CD14-positive monocyte (primary cell): ENCODE measurements at regions not wholly inside any gene's neighbourhood (a gene's known extent, or its start where the extent isn't known, plus 50 kb on each side); places are given as distances from the start of the nearest gene placed in this dataset.
"Not testable (repeated sequence)": the region's sequence is repeated elsewhere in the genome, so short reads cannot be mapped to it uniquely, and the experiment has no call there.

ENCODE experiments used
- DNase-seq, 3 donors: peaks; one replicate each; pipeline ENCODE4 v3.0.0-alpha.2; 2011 to 2022
- H2AFZ ChIP-seq: 2 replicates; pipeline ENCODE4 v1.6.0; 2012; ENCODE audit warnings: mild to moderate bottlenecking, low read depth, low read length, inconsistent platforms; ENCODE audit not compliant: insufficient read depth, poor library complexity, severe bottlenecking
- H3K27ac ChIP-seq, 2 donors: 1 replicate in 1 of 2; 2 replicates in 1 of 2; pipeline ENCODE4 v1.5.1; 2012 to 2013; ENCODE audit warnings: low read length in 2 of 2, control low read depth in 1 of 2, inconsistent platforms in 1 of 2, low read depth in 1 of 2, mild to moderate bottlenecking in 1 of 2
- H3K27me3 ChIP-seq, 2 donors: one replicate each; pipeline versions ENCODE4 v1.6.0 to v1.6.1; 2011 to 2013; ENCODE audit warnings: low read length in 2 of 2; ENCODE audit not compliant: control insufficient read depth in 2 of 2, insufficient read depth in 2 of 2
- H3K36me3 ChIP-seq, 2 donors: replicated peaks in 1 of 2; 1 replicate in 1 of 2; 2 replicates in 1 of 2; pipeline versions ENCODE4 v1.5.1 to v1.6.1; 2012 to 2013; ENCODE audit warnings: low read length in 2 of 2, control low read depth in 1 of 2, inconsistent platforms in 1 of 2, mild to moderate bottlenecking in 1 of 2; ENCODE audit not compliant: insufficient read depth in 2 of 2, control insufficient read depth in 1 of 2
- H3K4me1 ChIP-seq, 2 donors: 1 replicate in 1 of 2; 2 replicates in 1 of 2; pipeline versions ENCODE4 v1.5.1 to v1.6.1; 2012 to 2013; ENCODE audit warnings: low read length in 2 of 2, control low read depth in 1 of 2, inconsistent platforms in 1 of 2, mild to moderate bottlenecking in 1 of 2, moderate library complexity in 1 of 2; ENCODE audit not compliant: insufficient read depth in 2 of 2, control insufficient read depth in 1 of 2
- H3K4me2 ChIP-seq: replicated peaks from 2 replicates; pipeline ENCODE3; 2012; ENCODE audit warnings: low read length, moderate library complexity, mild to moderate bottlenecking; ENCODE audit not compliant: poor library complexity, severe bottlenecking; ENCODE audit errors: extremely low read depth
- H3K4me3 ChIP-seq, 3 experiments: fragments of 200-600 bp in 1 of 3; sonication (generic) in 1 of 3; replicated peaks in 1 of 3; 1 replicate in 2 of 3; 2 replicates in 1 of 3; pipeline ENCODE4 v1.5.1; 2011 to 2013; ENCODE audit warnings: low read length in 3 of 3, mild to moderate bottlenecking in 3 of 3, control low read depth in 2 of 3, low read depth in 2 of 3, inconsistent platforms in 1 of 3, moderate library complexity in 1 of 3
- H3K79me2 ChIP-seq: 2 replicates; pipeline ENCODE4 v1.6.0; 2012; ENCODE audit warnings: mild to moderate bottlenecking, control low read depth, inconsistent platforms, low read length, moderate library complexity; ENCODE audit not compliant: insufficient read depth
- H3K9ac ChIP-seq: 2 replicates; pipeline ENCODE4 v1.6.0; 2017; ENCODE audit warnings: low read length, mild to moderate bottlenecking; ENCODE audit not compliant: insufficient read depth, poor library complexity, severe bottlenecking
- H3K9me3 ChIP-seq, 2 donors: replicated peaks in 1 of 2; 1 replicate in 1 of 2; 2 replicates in 1 of 2; pipeline versions ENCODE4 v1.5.1 to v1.6.1; 2012 to 2013; ENCODE audit warnings: low read length in 2 of 2, control low read depth in 1 of 2; ENCODE audit not compliant: control insufficient read depth in 1 of 2, insufficient read depth in 1 of 2
- H4K20me1 ChIP-seq: 2 replicates; pipeline ENCODE4 v1.6.0; 2012; ENCODE audit warnings: mild to moderate bottlenecking, low read length, control low read depth, moderate library complexity; ENCODE audit not compliant: insufficient read depth
- H3K27ac Mint-ChIP-seq, 7 donors: one replicate each; pipeline ENCODE4 v1.8.0; 2020; ENCODE audit warnings: mild to moderate bottlenecking in 7 of 7, mixed read lengths in 7 of 7, moderate library complexity in 6 of 7, inconsistent platforms in 2 of 7
- H3K27me3 Mint-ChIP-seq, 3 donors: one replicate each; pipeline ENCODE4 v1.8.0; 2021 to 2022; ENCODE audit warnings: low read depth in 3 of 3, mild to moderate bottlenecking in 3 of 3, mixed read lengths in 3 of 3, moderate library complexity in 3 of 3, inconsistent platforms in 1 of 3
- H3K36me3 Mint-ChIP-seq, 2 donors: one replicate each; pipeline ENCODE4 v1.8.0; 2020; ENCODE audit warnings: mixed read lengths in 2 of 2, inconsistent platforms in 1 of 2, mild to moderate bottlenecking in 1 of 2
- H3K4me1 Mint-ChIP-seq: one replicate; pipeline ENCODE4 v1.8.0; 2020; ENCODE audit warnings: mild to moderate bottlenecking, mixed read lengths
- H3K4me3 Mint-ChIP-seq, 2 donors: one replicate each; pipeline ENCODE4 v1.8.0; 2020; ENCODE audit warnings: mild to moderate bottlenecking in 2 of 2, mixed read lengths in 2 of 2, moderate library complexity in 1 of 2
- H3K9me3 Mint-ChIP-seq, 7 donors: one replicate each; pipeline ENCODE4 v1.8.0; 2020 to 2022; ENCODE audit warnings: mixed read lengths in 7 of 7, mild to moderate bottlenecking in 6 of 7, moderate library complexity in 6 of 7, inconsistent platforms in 2 of 7
- WGBS: methylation state at CpG from one replicate; pipeline ENCODE4 v1.1.5; 2013; ENCODE audit warnings: missing lambda C conversion rate; ENCODE audit not compliant: insufficient coverage; 5-methylcytosine and 5-hydroxymethylcytosine counted together
- intact Hi-C, 2 donors: fragments of 100-400 bp; cut with micrococcal nuclease; formaldehyde crosslinking; loops; one replicate each; pipeline versions ENCODE4 v1.15.0 to v1.15.1; 2023
- TF ChIP-seq, protein P1 (sequence below): fragments of 200-600 bp; IDR thresholded peaks from one replicate; pipeline ENCODE4 v1.8.0; 2022; ENCODE audit warnings: antibody characterized with exemption, mild to moderate bottlenecking

- DNase-seq: no peak
- H3K79me2 ChIP-seq: no peaks in the 10 kb centered on the region
- WGBS: 75% methylated on average over 1 of the region's 3 CpGs
- H3K4me1 Mint-ChIP-seq: no peaks in the 10 kb centered on the region
- no peaks in the 10 kb centered on the region for H3K36me3 ChIP-seq
- H2AFZ ChIP-seq: no peak overlapping the region
- peaks cover 3 to 19% (median 9%) of the 10 kb centered on the region in 7 donors for H3K9me3 Mint-ChIP-seq
- H3K4me3 Mint-ChIP-seq: no peak overlapping the region
- no peak overlapping the region for H3K27ac Mint-ChIP-seq
- peaks cover 6 to 12% (median 8%) of the 10 kb centered on the region in 3 donors for H3K27me3 Mint-ChIP-seq
- no peaks in the 10 kb centered on the region for H3K4me1 ChIP-seq
- intact Hi-C loops: no loop called here
- peaks cover 4% of the 10 kb centered on the region in 2 donors for H3K9me3 ChIP-seq
- no peak overlapping the region for H3K4me3 ChIP-seq
- no peak overlapping the region for H3K27ac ChIP-seq
- H3K36me3 Mint-ChIP-seq: no peaks in the 10 kb centered on the region
- H3K9ac ChIP-seq: no peak overlapping the region
- H3K27me3 ChIP-seq: peaks cover 0 to 3% of the 10 kb centered on the region in 2 donors
- H3K4me2 ChIP-seq: no peak overlapping the region
- no peaks in the 10 kb centered on the region for H4K20me1 ChIP-seq
- TF ChIP-seq, protein P1, sequence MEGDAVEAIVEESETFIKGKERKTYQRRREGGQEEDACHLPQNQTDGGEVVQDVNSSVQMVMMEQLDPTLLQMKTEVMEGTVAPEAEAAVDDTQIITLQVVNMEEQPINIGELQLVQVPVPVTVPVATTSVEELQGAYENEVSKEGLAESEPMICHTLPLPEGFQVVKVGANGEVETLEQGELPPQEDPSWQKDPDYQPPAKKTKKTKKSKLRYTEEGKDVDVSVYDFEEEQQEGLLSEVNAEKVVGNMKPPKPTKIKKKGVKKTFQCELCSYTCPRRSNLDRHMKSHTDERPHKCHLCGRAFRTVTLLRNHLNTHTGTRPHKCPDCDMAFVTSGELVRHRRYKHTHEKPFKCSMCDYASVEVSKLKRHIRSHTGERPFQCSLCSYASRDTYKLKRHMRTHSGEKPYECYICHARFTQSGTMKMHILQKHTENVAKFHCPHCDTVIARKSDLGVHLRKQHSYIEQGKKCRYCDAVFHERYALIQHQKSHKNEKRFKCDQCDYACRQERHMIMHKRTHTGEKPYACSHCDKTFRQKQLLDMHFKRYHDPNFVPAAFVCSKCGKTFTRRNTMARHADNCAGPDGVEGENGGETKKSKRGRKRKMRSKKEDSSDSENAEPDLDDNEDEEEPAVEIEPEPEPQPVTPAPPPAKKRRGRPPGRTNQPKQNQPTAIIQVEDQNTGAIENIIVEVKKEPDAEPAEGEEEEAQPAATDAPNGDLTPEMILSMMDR: no peak
Observed at GRCh38 chr18:35890323-35890722, 82.2 kb upstream of the RMP24 start.

DNA sequence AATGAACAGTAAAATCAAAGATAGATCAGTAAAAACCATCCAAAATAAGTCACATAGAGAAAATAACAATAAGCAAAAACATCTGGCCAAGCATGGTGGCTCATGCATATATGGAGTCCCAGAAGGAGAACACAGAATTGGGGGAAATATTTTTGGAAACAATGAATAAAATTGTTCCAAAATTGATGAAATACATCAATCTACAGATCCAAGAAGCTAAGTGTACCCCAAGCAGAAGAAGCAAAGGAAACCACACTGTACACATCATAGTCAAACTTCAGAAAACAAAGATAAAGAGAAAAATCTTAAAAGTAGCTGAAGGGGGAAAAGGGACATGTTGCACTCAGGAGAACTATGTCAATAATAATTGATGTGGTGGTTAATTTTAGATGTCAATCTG, 80.4 kb upstream of the RMP24 start:
- Mint-ChIP-seq H3K4me1 (no peaks in the 10 kb centered on the region), H3K36me3 (no peaks in the 10 kb centered on the region), H3K9me3 (peaks cover 3 to 19% (median 10%) of the 10 kb centered on the region in 7 donors), H3K27ac (no peak overlapping the region), H3K27me3 (peaks cover 8 to 12% (median 11%) of the 10 kb centered on the region in 3 donors), H3K4me3 (no peak overlapping the region)
- Histone ChIP-seq H3K4me3 (no peak overlapping the region), H3K36me3 (no peaks in the 10 kb centered on the region), H3K4me2 (no peak overlapping the region), H2AFZ (no peak overlapping the region), H3K79me2 (no peaks in the 10 kb centered on the region), H4K20me1 (no peaks in the 10 kb centered on the region), H3K9ac (no peak overlapping the region), H3K27ac (no peak overlapping the region), H3K9me3 (peaks cover 4 to 6% of the 10 kb centered on the region in 2 donors), H3K4me1 (no peaks in the 10 kb centered on the region), H3K27me3 (no peaks in the 10 kb centered on the region)
- TF ChIP-seq, protein P1: no peak
- DNase-seq: no peak
- intact Hi-C loops: no loop called here

GRCh38 chr18:35897481-35897880, 75.0 kb upstream of the RMP24 start:
- H3K27me3 Mint-ChIP-seq, H3K9me3 ChIP-seq, H3K4me2 ChIP-seq, H3K79me2 ChIP-seq, H4K20me1 ChIP-seq, H3K4me1 Mint-ChIP-seq, H3K9ac ChIP-seq, H3K36me3 ChIP-seq, intact Hi-C loops, H2AFZ ChIP-seq, H3K27ac ChIP-seq, DNase-seq, H3K27me3 ChIP-seq, H3K36me3 Mint-ChIP-seq, H3K4me3 ChIP-seq, H3K4me3 Mint-ChIP-seq, H3K4me1 ChIP-seq: not testable (repeated sequence)
- peaks cover 9 to 22% (median 15%) of the 10 kb centered on the region in 7 donors for H3K9me3 Mint-ChIP-seq
- peak overlapping the region in 1 of 7 donors; percentile 14 for H3K27ac Mint-ChIP-seq
- 94% methylated on average over 6 of the region's 13 CpGs for WGBS
